Thyroid gland (tissue), 4 donors: ENCODE measurements at regions not wholly inside any gene's neighbourhood (a gene's known extent, or its start where the extent isn't known, plus 50 kb on each side); places are given as distances from the start of the nearest gene placed in this dataset.

ENCODE experiments used
- POLR2A ChIP-seq, 2 donors: fragments of 450-650 bp; IDR thresholded peaks; one replicate each; pipeline ENCODE4 v1.6.1; 2017; ENCODE audit warnings: antibody characterized with exemption in 2 of 2, mild to moderate bottlenecking in 2 of 2, moderate library complexity in 1 of 2
- TF ChIP-seq, protein P1 (sequence below), 6 experiments: fragments of 200-600 bp in 3 of 6; fragments of 450-650 bp in 3 of 6; sonication (generic) in 3 of 6; IDR thresholded peaks; one replicate each; pipeline ENCODE4 v1.5.1; 2016 to 2019; ENCODE audit warnings: antibody characterized with exemption in 6 of 6, mild to moderate bottlenecking in 2 of 6, inconsistent platforms in 1 of 6, moderate library complexity in 1 of 6

DNA sequence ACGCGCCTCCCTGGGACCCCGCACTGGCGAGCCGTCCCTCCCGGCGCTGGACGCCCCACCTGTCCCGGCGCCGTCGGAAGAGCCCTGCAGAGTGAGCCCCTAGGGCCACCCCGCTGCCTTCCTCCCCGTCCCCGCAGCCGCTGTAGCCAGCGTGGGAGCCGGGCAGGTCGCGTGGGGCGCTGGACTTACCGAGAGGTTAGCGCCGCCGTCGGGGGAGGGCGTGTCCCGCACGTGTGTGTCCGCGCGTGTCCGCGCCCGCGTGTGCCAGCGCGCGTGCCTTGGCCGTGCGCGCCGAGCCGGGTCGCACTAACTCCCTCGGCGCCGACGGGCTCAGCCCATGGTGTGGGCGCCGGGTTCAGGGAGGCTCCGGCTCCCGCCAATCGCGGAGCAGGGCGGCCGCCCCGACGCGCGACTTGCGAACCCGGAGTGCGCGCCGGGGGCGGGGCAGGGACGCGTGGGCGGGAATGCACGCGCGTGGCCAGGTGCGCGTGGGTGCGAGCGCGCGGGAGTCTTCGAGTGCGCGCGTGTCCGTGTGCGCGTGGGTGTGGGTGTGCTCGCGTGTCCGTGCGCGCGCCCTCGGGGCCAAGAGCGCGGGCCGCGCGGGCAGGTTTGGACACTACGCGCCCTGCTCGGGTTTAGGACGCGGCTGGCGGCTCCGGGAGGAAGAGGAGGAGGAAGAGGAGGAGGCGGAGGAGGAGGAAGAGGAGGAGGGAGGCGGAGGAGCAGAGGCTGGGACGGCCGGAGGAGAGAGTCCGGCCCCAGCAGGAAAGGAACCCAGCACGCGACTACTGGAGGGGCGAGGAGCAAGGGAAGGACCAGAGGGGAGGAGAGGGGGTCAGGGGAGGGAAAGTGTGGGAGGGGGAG, 145.2 kb upstream of the ETS2 start:
- TF ChIP-seq, protein P1, sequence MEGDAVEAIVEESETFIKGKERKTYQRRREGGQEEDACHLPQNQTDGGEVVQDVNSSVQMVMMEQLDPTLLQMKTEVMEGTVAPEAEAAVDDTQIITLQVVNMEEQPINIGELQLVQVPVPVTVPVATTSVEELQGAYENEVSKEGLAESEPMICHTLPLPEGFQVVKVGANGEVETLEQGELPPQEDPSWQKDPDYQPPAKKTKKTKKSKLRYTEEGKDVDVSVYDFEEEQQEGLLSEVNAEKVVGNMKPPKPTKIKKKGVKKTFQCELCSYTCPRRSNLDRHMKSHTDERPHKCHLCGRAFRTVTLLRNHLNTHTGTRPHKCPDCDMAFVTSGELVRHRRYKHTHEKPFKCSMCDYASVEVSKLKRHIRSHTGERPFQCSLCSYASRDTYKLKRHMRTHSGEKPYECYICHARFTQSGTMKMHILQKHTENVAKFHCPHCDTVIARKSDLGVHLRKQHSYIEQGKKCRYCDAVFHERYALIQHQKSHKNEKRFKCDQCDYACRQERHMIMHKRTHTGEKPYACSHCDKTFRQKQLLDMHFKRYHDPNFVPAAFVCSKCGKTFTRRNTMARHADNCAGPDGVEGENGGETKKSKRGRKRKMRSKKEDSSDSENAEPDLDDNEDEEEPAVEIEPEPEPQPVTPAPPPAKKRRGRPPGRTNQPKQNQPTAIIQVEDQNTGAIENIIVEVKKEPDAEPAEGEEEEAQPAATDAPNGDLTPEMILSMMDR (IDR thresholded peaks at IDR 0.05): no peak
- no peak for TF ChIP-seq POLR2A (IDR thresholded peaks at IDR 0.05)
